Stimulated activated CD8-positive, alpha-beta memory T cell treated with anti-CD3 and anti-CD28 coated beads, Interleukin-15, amount 100 ng/mL, for 1 hour (primary cell): ENCODE measurements at regions not wholly inside any gene's neighbourhood (a gene's known extent, or its start where the extent isn't known, plus 50 kb on each side); places are given as distances from the start of the nearest gene placed in this dataset.
"Not testable (repeated sequence)": the region's sequence is repeated elsewhere in the genome, so short reads cannot be mapped to it uniquely, and the experiment has no call there.

Experiments used
- DNase-seq: peaks from one replicate; pipeline ENCODE4 v3.0.0-alpha.2; 2020; ENCODE audit warnings: low read depth

DNA sequence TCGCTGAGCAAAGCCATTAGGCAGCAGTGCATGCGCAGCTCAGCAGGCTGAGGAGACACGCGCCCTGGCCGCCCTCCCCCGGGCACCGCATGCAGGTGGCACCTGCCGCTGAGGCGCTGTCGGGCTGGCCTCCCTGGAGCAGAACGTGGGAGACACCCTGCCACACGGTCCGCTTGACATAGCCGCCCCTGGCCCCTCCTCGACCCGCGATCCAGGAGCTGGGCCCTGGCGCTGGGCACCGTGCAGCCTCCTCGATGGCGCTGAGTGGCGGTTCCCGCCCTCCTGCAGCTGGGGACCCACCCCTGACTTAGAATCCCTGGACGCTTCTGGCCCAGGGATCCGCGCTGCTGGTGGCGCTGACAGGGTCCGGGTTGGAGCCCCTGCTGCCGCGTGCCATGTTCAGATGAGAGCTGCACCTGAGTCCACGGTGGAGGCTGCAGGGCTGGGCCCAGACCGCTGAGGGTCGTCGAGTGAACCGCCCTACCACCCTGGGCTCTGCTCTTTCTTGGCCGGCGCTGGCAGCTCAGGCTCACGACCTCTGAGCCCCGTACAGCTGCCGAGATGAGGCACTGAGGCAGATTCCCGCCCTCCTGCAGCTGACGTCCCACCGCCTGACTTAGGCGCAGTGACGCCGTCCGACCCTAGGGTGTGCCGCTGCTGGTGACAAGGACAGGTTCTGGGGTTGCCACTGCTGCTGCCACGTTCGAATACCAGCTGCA is 116.8 kb downstream of the OR13A1 start:
- no peak for DNase-seq

DNA sequence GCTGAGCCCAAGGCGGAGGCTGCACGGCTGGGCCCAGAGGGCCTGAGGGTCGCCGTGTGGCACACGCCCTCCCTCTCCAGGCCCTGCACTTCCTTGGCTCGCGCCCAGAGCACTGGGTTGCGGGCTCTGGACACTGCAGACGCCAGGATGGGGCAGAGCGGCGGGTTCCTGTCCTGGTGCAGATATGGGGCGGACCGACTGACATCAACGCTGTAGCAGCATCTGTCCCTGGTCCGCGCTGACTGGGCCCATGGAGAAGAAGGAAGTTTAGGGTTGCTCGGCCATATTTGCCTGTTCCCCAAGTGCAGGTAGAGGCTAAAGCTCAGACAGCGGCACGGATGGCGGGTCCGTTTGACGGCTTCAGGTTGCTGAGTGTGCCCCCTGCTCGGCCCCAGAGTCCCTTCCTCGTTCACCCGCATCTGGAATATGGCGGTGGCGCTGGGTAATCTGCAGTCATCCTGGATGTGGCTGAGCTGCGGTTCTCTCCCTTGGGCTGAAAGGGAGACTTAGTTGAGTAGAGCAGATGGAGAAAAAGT is 116.1 kb downstream of the OR13A1 start:
- DNase-seq = no peak

DNA sequence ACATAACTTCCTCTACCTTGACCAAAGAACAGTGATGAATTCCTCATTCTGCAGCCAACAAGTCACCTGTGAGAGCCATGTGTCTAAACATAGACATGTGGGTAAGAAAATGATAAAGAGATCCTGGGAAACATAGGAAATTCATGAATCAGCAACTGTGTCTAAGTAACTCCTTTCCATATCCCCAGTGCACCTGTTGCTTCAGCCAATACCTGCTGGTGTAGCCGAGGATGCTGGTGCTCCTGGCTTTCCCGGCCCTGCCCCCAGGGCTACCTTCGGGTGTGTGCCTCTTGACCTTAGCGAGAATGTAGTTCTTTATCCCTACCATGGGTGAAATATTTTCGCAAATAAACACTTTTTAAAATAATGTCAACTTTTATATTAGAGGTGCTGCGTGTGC is 114.1 kb downstream of the OR13A1 start:
- DNase-seq = no peak

DNA sequence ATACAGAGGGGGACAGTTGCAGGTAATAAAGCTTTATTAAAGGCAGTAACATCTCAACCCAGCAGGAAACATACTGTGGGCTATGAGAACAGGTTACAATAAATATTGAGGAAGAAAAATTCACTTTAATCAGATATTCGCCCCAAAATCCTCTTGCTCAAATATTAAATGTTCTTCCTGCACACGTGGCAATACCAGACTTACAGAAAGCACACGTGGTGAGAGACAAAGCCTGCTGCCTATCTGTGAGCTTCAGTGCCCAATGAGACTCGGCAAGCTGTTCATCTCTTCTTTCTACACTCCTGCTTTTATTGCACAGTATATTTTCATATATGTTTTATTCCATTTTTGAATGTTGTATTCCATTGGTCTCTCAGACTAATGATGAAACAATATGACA is 113.2 kb downstream of the OR13A1 start:
- DNase-seq = no peak

DNA sequence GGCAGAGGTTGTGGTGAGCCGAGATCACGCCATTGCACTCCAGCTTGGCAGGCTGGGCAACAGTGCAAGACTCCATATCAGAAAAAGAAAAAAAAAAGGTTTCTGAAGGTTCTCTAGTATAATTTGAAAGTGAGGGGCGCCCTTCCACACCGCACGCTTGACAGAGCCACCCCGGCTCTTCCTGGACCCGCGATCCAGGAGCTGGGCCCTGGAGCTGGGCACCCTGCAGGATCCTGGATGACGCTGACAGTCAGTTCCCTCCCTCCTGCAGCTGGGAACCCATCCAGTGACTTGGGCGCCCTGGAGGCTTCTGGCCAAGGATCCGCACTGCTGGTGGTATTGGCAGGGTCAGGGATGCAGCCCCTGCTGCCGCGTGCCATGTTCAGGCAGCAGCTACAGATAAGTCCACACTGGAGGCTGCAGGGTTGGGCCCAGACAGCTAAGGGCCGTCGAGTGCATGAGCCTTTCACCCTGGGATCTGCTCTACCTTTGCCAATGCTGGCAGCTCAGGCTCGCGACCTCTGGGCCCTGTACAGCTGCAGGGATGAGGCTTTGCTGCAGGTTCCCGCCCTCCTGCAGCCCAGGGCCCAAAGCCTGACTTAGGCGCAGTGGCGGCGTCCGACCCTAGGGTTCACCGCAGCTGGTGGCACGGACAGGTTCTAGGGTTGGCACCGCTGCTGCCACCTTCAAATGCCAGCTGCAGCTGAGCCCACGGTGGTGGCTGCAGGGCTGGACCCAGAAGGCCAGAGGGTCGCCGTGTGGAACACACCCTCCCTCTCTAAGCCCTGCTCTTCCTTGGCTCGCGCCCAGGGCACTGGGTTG is 110.2 kb downstream of the OR13A1 start:
- no peak for DNase-seq

DNA sequence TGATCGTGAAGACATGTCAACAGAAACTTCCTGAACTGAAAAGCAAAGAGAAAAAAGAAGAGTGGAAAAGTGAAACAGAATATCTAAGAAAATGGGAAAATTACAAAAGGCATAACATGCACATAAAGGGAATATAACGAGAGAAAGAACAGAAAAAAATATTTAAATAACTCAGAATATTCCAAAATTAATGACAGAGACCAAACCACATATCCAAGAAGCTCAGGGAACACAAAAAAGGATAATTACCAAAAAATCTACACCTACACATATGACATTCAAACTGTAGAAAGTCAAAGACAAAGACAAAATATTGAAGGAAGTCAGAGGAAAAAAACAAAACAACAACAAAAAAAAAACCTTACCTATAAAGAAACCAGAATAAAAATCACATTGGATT is 105.5 kb downstream of the OR13A1 start:
- DNase-seq = no peak

DNA sequence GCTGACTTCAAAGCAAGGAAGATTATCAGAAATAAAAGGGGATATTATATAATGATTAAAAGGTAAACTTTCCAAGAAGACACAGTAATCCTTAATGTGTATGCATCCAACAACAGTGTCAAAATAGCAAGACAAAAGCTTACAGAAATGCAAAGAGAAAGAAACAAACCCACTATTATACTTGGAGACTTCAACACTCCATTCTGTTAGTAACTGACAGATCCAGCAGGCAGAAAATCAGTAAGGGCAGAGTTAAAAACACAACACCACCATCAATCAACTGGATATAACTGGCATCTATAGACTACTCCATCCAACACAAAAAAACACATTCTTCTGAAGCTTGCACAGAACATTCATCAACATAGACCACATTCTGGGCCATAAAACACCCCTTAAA is 103.8 kb downstream of the OR13A1 start:
- DNase-seq = no peak

DNA sequence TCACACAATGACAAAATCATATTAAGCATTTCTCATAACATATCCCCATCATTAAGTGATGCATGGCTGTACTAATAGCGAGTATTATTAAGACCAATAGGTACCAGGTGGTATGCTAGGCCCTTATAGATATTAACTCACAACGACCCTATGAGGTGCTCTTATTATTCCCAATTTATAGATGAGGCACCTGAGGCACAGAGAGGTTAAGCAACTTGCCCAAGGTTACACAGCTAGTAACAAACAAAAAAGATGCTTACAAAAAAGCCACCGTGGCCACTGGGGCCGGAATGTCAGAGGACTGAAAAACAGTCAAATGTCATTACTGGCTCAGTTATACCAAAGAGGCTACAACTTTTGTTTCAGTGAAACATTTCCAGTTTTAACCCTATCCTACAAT is 96.0 kb downstream of the OR13A1 start:
- no peak for DNase-seq

DNA sequence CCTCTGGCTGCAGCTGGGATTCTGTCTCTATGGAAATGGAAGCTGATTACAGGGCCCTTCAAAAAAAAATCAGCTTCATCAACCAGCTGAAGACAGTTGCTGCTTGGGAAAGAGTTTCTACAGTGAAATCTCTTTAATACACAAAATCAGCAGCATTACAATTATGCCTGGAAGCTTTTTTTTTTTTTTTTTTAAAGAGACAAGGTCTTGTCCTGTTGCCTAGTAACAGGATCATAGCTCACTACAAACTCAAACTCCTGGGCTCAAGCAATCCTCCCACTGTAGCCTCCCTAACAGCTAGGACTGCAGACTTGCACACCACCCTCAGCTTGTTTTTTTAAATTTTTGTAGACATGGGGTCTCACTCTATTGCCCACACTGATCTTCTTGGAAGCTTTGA is 94.5 kb downstream of the OR13A1 start:
- no peak for DNase-seq

DNA sequence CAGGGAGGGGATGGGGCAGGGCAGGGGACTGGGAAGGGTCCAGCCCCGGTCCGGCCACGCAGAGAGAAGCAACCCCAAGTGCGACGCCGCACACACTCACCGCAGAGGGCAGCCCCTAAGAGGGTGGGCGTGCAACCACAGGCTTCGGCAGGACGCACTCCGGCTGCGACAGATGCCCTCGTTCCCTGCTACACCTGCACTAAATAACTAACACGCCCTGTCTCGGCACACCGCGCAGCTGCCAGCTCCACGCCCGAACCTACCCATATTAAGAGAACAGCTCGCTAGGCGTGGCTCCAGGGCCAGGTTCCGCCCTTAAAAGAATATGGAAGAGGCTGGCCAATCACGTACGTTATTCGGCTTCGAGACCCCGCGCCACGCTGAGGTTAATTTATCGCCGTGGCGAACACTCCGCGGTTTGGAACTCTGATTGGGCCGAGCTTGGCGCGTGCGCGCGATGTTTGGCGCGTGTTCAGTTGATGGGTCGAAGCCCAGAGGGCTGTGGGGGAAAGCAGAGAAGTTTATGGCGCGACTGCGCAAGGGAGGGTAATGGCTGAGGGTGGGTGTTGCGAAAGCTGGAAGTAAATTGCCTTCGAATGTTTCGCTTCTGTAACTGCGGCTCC is 91.1 kb downstream of the OR13A1 start:
- no peak for DNase-seq

DNA sequence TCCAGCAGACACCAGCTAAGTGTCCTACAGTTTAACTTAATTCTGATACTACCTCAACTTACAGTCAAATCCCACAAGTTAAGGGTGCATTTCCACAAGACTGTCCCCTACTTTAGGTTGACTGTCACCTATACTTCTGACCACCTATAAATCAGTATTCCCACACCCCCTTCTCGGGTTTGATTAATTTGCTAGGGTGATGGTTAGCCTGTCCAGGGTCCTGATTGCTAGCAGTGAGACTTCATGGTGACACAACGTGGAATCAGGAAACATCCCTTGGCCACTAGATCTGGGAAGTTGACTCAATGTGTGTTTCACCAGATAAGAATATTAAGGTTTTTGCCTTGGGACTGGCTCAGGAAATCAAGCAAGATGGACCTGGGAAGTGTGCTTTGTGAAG is 88.4 kb downstream of the OR13A1 start:
- DNase-seq = no peak

DNA sequence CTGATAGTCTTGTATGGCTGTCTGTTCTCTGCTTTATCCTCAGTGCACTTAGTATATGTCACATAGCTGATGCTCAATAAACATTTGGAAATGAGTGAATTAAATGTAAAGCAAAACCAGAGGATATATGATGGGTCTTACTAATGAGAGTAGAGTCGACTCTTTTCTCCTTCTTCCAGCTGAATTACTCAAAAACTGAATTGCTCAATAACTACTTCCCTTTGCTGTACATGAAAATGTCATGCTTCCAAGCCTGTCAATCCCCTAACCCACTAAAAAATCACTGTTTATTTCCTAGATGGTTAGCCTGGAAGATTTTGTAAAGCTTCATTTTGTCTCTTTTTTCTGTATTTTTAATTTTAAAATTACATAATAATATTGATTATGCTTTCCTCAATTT is 88.0 kb downstream of the OR13A1 start:
- no peak for DNase-seq

DNA sequence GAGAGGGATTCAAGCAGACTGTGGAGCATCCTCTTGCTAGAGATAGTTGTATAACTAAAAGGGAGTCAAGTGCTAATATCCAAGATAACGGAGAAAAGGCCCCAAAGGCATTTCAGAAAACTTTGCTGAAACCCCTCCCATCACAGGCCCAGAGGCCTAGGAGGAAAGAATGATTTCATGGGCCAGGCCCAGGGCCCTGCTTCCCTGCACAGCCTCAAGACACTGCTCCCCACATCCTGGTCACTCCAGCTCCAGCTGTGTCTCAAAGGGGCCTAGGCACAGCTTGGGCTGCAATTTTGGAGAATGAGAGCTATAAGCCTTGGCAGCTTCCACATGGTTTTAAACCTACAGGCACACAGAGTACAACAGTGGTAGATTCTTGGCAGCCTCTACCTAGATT is 85.6 kb downstream of the OR13A1 start:
- DNase-seq = no peak

DNA sequence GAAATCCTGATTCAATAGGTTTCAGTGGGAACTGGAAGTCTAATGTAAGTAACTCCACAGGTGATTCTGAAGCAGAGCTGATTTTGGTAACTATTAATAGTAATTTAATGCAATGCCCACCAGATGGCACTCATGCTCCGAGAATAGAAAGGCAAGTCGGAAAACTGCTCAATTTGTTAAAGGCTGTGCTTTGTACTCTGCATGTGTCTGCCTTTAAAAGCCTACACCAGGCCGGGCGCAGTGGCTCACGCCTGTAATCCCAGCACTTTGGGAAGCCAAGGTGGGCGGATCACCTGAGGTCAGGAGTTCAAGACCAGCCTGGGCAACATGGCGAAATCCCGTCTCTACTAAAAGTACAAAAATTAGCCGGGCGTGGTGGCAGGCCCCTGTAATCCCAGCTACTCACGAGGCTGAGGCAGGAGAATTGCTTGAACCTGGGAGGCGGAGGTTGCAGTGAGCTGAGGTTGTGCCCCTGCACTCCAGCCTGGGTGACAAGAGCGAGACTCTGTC is 80.1 kb downstream of the OR13A1 start:
- DNase-seq = peak; percentile 23

DNA sequence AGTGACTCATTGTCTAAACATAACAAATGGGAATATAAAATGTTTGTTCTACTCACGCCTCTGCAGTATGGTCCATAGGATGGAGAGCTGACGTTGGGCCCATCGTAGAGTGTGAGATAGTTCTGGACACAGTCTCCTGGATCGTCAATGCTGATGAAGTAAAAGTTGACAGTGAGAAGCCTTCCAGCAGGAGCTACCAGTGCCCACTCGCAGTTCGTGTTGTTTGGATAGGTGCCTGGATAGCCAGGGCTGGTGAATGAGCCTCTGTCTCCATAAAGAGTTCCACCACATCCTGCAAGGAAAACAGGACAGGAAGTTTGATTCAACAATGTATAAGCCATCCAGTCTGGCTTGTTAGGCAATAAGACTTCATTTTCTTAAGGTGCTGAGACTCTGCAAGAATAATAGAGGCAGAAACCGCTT is 79.6 kb downstream of the OR13A1 start:
- no peak for DNase-seq

DNA sequence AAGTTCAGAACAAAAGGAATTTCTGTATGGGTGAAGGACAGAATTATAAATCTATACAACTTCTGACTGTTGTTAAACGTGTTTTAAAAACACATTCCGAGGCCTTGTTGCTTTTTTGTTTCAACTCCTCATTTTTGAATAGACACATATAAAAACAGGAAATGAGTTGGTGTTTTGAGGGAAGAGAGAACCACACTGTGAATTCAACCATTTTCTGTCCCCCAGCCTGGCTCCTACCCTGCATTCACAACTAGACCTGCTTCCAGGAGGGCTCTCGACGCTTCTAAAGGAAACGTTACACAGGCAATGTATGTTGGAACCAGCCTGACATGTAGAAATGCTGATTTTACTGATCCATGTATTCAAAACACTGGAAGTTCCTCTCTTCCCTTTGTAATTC is 76.5 kb downstream of the OR13A1 start:
- no peak for DNase-seq

DNA sequence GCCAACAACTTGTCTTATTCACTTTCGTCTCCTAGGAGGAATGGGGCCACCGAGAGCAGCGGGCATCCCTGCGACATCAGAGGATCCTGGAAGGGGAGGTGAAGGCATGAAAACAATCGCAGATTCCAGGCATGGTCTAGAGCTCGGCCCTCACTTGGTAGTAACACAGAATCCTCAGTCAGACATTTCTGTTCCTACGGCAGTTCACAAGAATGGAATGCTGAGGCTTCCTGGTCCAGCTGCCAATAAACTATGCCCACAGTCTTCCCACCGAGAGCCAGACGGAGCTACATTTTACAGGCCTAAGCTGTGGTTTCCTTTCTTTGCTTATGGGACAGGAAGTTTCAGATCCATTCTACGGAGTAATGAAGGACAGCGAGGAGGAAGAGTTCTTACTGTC is 75.8 kb downstream of the OR13A1 start:
- no peak for DNase-seq

DNA sequence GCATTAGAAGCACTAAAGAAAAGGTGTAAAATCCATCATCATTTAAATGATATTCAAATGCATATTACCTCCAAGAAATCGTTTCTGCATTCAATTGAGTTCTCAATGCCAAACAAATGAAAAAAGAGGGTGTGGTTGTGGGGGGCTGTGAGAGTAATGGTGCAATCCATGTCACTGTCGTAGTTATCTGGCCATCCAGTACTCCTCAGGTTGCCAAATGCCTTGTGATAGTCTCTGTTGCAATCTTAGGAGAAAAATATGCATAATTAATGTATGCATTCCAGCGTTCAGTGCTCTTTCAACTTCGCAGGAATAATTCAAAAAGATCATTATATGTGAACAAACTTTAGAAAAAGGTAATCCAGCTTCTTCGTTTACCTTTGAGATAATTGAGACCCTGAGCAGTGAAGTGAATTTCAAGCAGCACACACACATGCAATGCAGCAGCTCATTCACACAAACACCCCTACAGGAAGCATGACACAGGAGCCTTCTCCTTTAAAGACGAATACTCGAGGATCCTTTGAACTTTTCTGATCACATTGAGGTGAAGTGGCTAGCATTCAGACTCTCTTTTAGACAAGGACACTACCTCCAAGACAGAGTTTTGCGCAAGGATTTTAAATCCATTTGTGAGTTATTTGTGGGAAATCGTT is 73.4 kb downstream of the OR13A1 start:
- DNase-seq = no peak

DNA sequence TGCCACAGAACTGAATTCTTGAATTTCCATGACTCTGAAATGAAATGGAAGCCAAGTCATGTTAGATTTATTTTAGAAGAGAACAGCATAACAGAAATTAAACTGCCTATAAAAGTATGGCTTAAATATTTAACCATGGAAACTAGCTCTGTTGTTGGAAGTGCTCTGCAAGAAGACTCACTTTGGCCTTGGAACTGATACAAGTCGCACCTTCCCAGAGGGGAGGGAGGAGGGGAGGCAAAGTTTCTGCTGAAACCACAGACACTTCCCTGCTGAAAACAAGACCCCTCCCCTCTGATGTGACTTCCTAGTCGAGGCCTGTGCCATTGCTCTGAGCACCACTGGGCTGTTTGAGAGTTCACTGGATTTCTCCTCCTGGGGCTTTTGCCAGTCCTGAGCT is 72.1 kb downstream of the OR13A1 start:
- no peak for DNase-seq

DNA sequence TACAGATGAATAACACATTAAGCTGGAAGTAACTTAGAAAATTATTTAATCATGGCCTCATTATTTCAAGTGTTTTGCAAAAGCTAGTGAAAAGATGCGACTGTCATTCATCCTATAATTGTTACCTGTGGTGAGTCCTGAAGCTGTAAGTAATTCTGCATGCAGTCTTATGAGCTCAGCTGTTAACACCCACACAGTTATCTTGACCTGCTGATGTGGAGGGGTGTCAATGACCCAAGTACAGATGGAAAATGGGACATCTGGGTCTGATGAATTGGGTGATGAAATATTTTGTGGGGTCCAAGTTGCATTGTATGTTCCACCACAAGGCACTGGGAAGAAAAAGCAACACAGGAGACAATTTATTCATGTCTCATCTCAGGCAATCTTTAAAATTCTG is 68.9 kb downstream of the OR13A1 start:
- DNase-seq = no peak

DNA sequence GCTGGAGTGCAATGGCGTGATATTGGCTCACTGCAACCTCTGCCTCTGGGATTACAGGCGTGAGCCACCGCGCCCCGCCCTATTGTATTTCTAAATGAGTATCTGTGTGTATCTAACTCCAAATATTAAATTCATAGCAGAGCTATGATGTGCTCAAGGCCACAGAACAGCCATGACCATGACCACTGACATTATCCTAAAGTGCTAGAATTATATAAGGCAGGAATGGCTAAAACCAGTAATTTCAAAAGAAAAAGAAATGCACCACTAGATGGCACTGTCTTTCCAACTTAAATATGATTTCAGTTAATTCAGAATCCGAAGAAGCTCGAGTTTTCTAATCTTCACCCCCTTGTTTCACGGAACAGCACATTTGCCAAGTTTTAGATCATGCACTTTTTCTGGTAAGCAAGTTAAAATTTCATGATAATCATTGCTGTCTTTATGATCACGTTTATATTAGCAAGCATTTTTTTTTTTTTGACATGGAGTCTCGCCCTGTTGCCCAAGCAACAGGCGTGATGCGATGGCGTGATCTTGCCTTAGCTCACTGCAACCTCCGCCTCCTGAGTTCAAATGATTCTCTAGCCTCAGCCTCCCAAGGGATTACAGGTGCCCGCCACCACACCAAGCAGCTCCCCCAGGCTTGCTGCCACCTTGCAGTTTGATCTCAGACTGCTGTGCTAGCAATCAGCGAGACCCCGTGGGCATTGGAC is 65.3 kb downstream of the OR13A1 start:
- DNase-seq = no peak

DNA sequence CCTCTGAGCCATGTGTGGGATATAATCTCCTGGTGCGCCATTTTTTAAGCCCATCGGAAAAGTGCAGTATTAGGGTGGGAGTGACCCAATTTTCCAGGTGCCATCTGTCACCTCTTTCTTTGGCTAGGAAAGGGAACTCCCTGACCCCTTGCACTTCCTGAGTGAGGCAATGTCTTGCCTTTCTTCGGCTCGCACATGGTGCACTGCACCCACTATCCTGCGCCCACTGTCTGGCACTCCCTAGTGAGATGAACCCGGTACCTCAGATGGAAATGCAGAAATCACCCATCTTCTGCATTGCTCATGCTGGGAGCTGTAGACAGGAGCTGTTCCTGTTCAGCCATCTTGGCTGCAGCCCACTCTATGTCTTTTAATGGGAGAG is 64.7 kb downstream of the OR13A1 start:
- not testable (repeated sequence) for DNase-seq
